Mucosa of descending colon (tissue), 3 donors: ENCODE measurements at regions not wholly inside any gene's neighbourhood (a gene's known extent, or its start where the extent isn't known, plus 50 kb on each side); places are given as distances from the start of the nearest gene placed in this dataset.

Source experiments
- ATAC-seq: fragments of 200-7000 bp; cut with Tn5 transposase; one replicate; pipeline ENCODE4 v1.9.1; 2020; ENCODE audit warnings: mild to moderate bottlenecking, moderate library complexity
- DNase-seq, 3 donors: peaks; one replicate each; pipeline ENCODE4 v3.0.0-alpha.2; 2020
- H3K36me3 ChIP-seq: fragments of 200-600 bp; one replicate; pipeline ENCODE4 v1.8.0; 2021; ENCODE audit warnings: low read depth, mild to moderate bottlenecking
- H3K4me1 ChIP-seq: fragments of 200-600 bp; one replicate; pipeline ENCODE4 v1.8.0; 2021; ENCODE audit warnings: low read depth, mild to moderate bottlenecking
- H3K4me3 ChIP-seq: fragments of 200-600 bp; one replicate; pipeline ENCODE4 v1.8.0; 2021; ENCODE audit warnings: mild to moderate bottlenecking
- H3K9me3 ChIP-seq: fragments of 200-600 bp; one replicate; pipeline ENCODE4 v1.8.0; 2021; ENCODE audit warnings: mild to moderate bottlenecking
- intact Hi-C, 2 donors: fragments of 100-400 bp; cut with DNase I in 1 of 2; cut with micrococcal nuclease in 1 of 2; formaldehyde crosslinking; loops; one replicate each; pipeline versions ENCODE4 v1.11.0 to v1.11.1; 2022; cut with DNase I, micrococcal nuclease
- TF ChIP-seq, protein P1 (sequence below): fragments of 200-600 bp; IDR thresholded peaks from one replicate; pipeline ENCODE4 v1.8.0; 2022; ENCODE audit warnings: antibody characterized with exemption, mild to moderate bottlenecking
- donor health status: DM: no; HTN: no; CAD: no; lungs with moderate emphysema.
- donor health status: DM: no; HTN: no; CAD: no.
- donor health status: DM: no; HTN: yes; CAD: no.

DNA sequence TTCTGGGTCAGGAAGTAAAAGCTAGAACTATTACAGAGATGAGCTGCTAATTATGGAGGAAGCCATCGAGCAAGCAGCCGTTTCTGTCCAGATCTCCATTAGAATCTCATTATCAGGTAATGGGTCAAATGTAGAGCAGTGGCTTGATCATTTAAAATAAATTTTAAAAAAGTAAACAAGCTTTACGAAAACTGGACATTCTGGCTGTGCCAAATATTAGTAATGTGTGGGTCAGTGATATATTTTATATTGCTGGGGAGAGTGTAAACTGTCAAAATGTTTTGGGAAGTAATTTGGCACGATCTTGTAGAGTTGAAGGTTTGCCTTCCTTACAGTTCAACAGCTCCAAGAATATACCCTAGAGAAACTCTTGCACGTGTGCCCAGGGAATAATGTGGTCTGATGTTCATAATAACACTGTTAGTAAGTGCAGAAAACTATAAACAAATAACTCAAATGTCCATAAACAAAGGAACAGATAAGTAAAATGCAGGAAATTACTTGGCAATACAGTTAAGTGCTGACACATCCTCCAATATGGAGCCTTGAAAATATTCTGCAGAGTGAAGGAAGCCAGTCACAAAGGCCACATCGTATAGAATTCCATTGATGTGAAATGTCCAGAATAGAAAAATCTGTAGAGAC, 127.2 kb upstream of the UBL3 start:
- TF ChIP-seq, protein P1, sequence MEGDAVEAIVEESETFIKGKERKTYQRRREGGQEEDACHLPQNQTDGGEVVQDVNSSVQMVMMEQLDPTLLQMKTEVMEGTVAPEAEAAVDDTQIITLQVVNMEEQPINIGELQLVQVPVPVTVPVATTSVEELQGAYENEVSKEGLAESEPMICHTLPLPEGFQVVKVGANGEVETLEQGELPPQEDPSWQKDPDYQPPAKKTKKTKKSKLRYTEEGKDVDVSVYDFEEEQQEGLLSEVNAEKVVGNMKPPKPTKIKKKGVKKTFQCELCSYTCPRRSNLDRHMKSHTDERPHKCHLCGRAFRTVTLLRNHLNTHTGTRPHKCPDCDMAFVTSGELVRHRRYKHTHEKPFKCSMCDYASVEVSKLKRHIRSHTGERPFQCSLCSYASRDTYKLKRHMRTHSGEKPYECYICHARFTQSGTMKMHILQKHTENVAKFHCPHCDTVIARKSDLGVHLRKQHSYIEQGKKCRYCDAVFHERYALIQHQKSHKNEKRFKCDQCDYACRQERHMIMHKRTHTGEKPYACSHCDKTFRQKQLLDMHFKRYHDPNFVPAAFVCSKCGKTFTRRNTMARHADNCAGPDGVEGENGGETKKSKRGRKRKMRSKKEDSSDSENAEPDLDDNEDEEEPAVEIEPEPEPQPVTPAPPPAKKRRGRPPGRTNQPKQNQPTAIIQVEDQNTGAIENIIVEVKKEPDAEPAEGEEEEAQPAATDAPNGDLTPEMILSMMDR: no peak
- intact Hi-C loops: no loop called here
- Histone ChIP-seq H3K9me3 (no peaks in the 10 kb centered on the region), H3K4me1 (no peaks in the 10 kb centered on the region), H3K4me3 (no peak overlapping the region), H3K36me3 (no peaks in the 10 kb centered on the region)
- ATAC-seq (no peak), DNase-seq (no peak)

DNA sequence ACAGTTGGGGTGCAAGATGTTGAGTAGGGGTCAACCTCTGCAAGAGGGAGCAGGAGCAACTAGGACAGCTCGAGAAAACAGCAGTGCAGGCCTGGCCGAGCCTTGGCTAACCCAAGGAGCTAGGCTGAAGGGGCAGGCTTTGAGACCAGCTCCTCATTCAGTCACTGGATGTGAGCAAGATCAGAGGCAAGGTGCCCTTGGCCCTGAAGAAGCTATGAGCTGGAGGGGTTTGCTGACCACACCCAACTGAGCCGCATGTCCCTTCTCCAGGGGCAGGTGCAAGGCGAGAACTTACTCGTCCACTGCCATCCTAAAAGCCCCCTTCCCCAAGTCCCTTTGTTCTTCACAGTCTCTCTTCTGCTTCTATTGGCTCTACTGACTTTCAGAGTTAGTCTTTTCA, 126.1 kb upstream of the UBL3 start:
- Histone ChIP-seq H3K4me1 (no peaks in the 10 kb centered on the region), H3K4me3 (no peak overlapping the region), H3K9me3 (no peaks in the 10 kb centered on the region), H3K36me3 (no peaks in the 10 kb centered on the region)
- intact Hi-C loops: no loop called here
- TF ChIP-seq, protein P1: no peak
- DNase-seq (no peak), ATAC-seq (no peak)

DNA sequence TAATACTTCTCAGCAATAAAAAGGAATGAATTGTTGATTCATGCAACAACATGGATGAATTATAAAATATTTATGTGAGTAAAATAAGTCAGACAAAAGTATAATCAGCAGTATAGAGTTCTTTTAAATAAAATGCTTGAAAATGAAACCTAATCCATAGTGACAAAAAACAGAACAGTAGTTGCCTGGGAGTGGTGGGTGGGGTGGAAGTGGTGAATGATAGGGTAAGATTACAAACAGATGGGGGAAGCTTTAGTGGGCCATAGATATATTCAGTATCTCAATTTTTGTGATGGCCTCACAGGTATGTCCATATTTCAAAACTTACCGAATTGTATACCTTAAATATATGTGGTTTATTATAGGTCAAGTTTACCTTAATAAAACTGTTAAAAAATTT, 124.9 kb upstream of the UBL3 start:
- ATAC-seq: no peak
- H3K4me3 ChIP-seq: no peak overlapping the region
- intact Hi-C loops: no loop called here
- TF ChIP-seq, protein P1: no peak
- no peaks in the 10 kb centered on the region for H3K9me3 ChIP-seq
- H3K4me1 ChIP-seq: no peaks in the 10 kb centered on the region
- DNase-seq: no peak
- no peaks in the 10 kb centered on the region for H3K36me3 ChIP-seq

DNA sequence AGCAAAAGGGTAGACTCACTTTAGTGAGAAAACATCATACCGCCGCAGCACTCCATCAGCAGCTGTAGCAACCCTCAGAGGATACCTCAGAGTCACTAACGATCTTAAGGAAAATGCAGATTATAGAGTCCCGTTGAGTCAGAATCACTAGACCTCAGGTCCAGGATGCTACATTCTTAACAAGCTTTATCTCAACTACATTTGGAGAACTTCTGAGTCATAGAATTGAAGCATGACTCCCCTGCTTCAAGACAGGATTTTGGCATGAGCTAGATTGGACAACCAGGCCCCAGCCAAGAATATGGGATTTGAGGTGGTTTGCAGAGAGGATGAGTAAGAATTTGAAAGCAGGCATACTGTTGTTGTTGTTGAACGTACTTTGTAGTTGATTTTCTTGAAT, 118.9 kb upstream of the UBL3 start:
- no peak for DNase-seq
- no peaks in the 10 kb centered on the region for H3K36me3 ChIP-seq
- no peaks in the 10 kb centered on the region for H3K4me1 ChIP-seq
- peaks cover 7% of the 10 kb centered on the region for H3K9me3 ChIP-seq
- TF ChIP-seq, protein P1: no peak
- no peak for ATAC-seq
- H3K4me3 ChIP-seq: no peak overlapping the region
- intact Hi-C loops: no loop called here

DNA sequence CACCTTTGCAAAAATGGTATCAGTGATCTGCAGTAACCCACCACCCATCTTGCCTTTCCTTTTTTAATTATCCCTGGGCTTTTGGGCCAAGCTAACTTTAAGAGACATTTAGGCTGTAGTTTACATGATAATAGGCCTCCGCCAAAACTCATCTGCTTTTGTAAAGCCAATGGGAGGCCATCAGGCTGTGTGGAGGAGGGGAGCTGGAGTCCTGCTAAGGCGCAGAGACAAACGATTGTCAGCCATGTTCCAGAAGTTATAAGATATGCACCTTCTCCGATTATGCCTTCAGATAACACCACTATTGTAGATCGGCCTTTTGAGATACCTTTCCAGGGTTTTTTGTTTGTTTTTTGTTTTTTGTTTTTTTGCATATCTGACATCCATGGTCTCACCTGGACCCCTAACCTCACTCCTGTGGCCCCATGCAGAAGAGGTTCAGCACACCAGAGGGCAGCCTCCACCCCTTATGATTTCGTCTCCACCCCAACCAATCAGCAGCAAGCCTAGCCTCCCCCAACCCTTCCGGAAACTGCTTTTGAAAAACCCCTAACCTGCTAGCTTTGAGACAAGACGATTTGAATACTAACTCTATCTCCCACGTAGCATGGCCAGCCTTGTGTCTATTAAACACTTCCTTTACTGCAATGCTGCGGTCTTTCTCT, 113.9 kb upstream of the UBL3 start:
- ATAC-seq (no peak), DNase-seq (no peak)
- Histone ChIP-seq H3K9me3 (peaks cover 7% of the 10 kb centered on the region), H3K36me3 (no peaks in the 10 kb centered on the region), H3K4me1 (no peaks in the 10 kb centered on the region), H3K4me3 (no peak overlapping the region)
- intact Hi-C loops: no loop called here
- TF ChIP-seq, protein P1: no peak
